ENCODE measurements at regions not wholly inside any gene's neighbourhood (a gene's known extent, or its start where the extent isn't known, plus 50 kb on each side); places are given as distances from the start of the nearest gene placed in this dataset.

GRCh38 chr9:38286357-38286756 is 106.1 kb upstream of the ALDH1B1 start:
- no peak for DNase-seq (ENCODE audit: low read depth, low spot score)

GRCh38 chr9:38285236-38285635 is 107.3 kb upstream of the ALDH1B1 start:
- DNase-seq (ENCODE audit: low read depth, low spot score), result no peak

GRCh38 chr9:38284588-38285051 is 107.9 kb upstream of the ALDH1B1 start:
- no peak for DNase-seq (ENCODE audit: low read depth, low spot score)

GRCh38 chr9:38284039-38284575 is 108.4 kb upstream of the ALDH1B1 start:
- DNase-seq (ENCODE audit: low read depth, low spot score), result no peak

- DNase-seq (ENCODE audit: low read depth, low spot score), result no peak
Measured at GRCh38 chr9:38282756-38283155, 109.7 kb upstream of the ALDH1B1 start.

GRCh38 chr9:38281917-38282316 is 110.6 kb upstream of the ALDH1B1 start:
- no peak for DNase-seq (ENCODE audit: low read depth, low spot score)

- no peak for DNase-seq (ENCODE audit: low read depth, low spot score)
Measured at GRCh38 chr9:38281196-38281595, 111.3 kb upstream of the ALDH1B1 start.

- no peak for DNase-seq (ENCODE audit: low read depth, low spot score)
Measured at GRCh38 chr9:38280251-38280800, 112.2 kb upstream of the ALDH1B1 start.

GRCh38 chr9:38278931-38279679 is 113.4 kb upstream of the ALDH1B1 start:
- no peak for DNase-seq (ENCODE audit: low read depth, low spot score)

GRCh38 chr9:38278457-38278856 is 114.0 kb upstream of the ALDH1B1 start:
- DNase-seq (ENCODE audit: low read depth, low spot score), result no peak

- DNase-seq (ENCODE audit: low read depth, low spot score), result no peak
Measured at GRCh38 chr9:38277601-38278200, 114.8 kb upstream of the ALDH1B1 start.

- no peak for DNase-seq (ENCODE audit: low read depth, low spot score)
Measured at GRCh38 chr9:38276771-38277439, 115.6 kb upstream of the ALDH1B1 start.

- DNase-seq (ENCODE audit: low read depth, low spot score), result no peak
Measured at GRCh38 chr9:38274800-38275199, 117.7 kb upstream of the ALDH1B1 start.

GRCh38 chr9:38272710-38273109 is 119.8 kb upstream of the ALDH1B1 start:
- no peak for DNase-seq (ENCODE audit: low read depth, low spot score)

- no peak for DNase-seq (ENCODE audit: low read depth, low spot score)
Measured at GRCh38 chr9:38271666-38272241, 120.7 kb upstream of the ALDH1B1 start.

GRCh38 chr9:38269775-38270174 is 122.7 kb upstream of the ALDH1B1 start:
- DNase-seq (ENCODE audit: low read depth, low spot score), result no peak

GRCh38 chr9:38263532-38263931 is 129.0 kb upstream of the ALDH1B1 start:
- no peak for DNase-seq (ENCODE audit: low read depth, low spot score)

- DNase-seq (ENCODE audit: low read depth, low spot score), result no peak
Measured at GRCh38 chr9:38259519-38260218, 132.8 kb upstream of the ALDH1B1 start.

- no peak for DNase-seq (ENCODE audit: low read depth, low spot score)
Measured at GRCh38 chr9:38259056-38259455, 133.4 kb upstream of the ALDH1B1 start.

- no peak for DNase-seq (ENCODE audit: low read depth, low spot score)
Measured at GRCh38 chr9:38257626-38258215, 134.8 kb upstream of the ALDH1B1 start.

- no peak for DNase-seq (ENCODE audit: low read depth, low spot score)
Measured at GRCh38 chr9:38256461-38256860, 136.0 kb upstream of the ALDH1B1 start.

All from ELF-1 (cell line).